Esophagus muscularis mucosa (tissue), 4 donors: ENCODE measurements at regions not wholly inside any gene's neighbourhood (a gene's known extent, or its start where the extent isn't known, plus 50 kb on each side); places are given as distances from the start of the nearest gene placed in this dataset.

Experiments used
- CTCF ChIP-seq, 3 experiments: fragments of 200-600 bp in 2 of 3; fragments of 450-650 bp in 1 of 3; sonication (generic) in 2 of 3; IDR thresholded peaks; one replicate each; pipeline ENCODE4 v1.5.1; 2017 to 2019; ENCODE audit warnings: antibody characterized with exemption in 3 of 3, mild to moderate bottlenecking in 2 of 3, moderate library complexity in 1 of 3
- EP300 ChIP-seq: sonication (generic); formaldehyde crosslinking; IDR thresholded peaks from one replicate; pipeline ENCODE4 v1.6.1; 2017; ENCODE audit warnings: antibody characterized with exemption
- POLR2AphosphoS5 ChIP-seq, 2 donors: sonication (generic); formaldehyde crosslinking; IDR thresholded peaks; one replicate each; pipeline ENCODE4 v1.6.1; 2017; ENCODE audit warnings: antibody characterized with exemption in 2 of 2

- TF ChIP-seq POLR2AphosphoS5 (IDR thresholded peaks at IDR 0.05) (no peak), CTCF (IDR thresholded peaks at IDR 0.05) (no peak), EP300 (no peak)
Measured at GRCh38 chr19:30927705-30928104, 421.5 kb downstream of the TSHZ3 start.
